Inferior parietal cortex (tissue), 1 donor: ENCODE measurements at regions not wholly inside any gene's neighbourhood (a gene's known extent, or its start where the extent isn't known, plus 50 kb on each side); places are given as distances from the start of the nearest gene placed in this dataset.

Experiments
- DNase-seq: peaks from one replicate; pipeline ENCODE4 v3.0.0-alpha.2; 2016; ENCODE audit errors: extremely low spot score

DNA sequence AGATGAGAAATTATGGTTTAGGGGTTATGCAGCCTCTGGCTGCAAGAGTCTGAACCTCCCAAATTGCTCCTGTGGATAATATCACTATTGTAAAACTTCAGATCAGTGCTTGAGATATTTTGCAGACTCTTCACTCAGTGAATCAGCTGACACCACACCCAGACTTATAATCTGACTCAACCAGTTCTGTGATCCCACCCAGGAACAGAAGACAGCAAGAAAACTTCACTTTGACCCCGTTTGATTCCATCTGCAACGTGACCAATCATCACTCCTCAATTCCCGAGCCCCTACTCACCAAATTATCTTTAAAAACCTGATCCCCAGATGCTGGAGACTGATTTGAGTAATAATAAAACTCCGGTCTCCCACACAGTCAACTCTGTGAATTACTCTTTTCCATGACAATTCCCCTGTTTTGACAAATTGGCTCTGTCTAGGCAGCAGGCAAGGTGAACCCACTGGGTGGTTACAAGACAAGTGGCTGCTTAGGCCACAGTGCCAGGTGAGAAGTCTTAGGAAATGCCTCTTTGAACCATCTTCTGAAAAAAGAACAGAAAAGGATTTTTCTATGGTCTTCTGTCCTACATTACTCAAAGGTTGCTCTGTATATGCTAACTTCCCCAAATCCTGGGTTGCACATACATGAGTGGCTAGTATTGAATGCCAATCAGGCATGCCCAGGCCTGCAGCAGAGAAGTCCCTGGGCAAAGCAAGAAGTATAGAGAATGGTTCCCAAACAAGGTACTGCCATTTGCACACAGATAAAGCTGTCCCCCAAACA lies 588.0 kb downstream of the PRELID2 start:
- DNase-seq: no peak

DNA sequence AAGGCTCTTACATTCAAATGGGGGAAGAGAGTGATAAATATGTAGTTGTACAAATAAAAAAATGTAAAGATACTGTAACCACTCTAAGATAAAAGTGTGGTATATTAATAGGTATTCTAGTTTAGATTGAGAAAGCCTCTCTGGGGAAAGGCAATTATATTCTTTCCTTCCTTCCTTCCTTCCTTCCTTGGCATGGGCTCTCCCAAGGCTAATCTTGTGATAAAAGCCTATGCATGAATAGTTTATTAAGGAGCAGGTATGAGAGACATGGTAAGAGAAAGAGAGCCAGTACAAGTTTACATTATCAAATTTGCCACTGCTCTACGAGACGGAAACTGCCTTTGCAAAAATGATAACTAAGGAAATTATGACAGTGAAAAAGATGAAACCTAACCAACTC lies 588.8 kb downstream of the PRELID2 start:
- DNase-seq: no peak

DNA sequence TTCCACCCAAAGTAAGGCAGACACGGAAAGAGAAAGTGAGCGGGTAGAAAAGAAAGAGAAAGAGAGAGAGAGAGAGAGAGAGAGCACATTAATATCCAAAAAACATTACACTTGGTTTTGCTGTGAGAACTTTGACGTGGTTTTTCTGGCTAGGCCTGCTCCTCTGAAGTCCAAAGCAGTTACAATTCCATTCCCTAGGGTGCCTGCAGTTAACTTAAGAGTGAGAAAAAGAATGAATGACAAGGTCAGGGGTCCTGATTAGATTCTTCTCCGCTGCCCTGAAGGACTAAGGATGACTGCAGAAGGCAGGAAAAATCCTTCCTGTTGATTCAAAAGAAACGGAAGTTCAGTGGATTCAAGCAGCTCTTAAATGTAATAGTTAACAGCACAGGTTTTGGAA lies 589.8 kb downstream of the PRELID2 start:
- no peak for DNase-seq

DNA sequence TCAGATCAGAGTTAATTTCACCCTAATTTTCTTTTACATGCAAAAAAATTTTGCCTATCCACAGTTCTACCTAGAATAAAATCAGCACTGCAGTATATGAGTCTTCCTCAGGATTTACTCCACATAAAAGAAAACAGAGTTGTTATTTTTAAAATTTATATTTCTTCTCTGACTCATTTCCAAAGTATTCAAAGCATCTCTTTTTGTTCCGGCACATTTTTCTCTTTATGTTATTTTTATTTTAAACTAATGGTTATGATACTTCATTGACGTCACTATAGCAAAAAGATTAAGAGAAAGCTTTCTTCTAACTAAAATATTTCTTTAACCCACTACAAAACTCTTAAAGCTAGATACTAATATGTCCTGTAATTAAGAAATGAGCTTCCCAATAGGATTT lies 590.4 kb downstream of the PRELID2 start:
- DNase-seq: no peak

DNA sequence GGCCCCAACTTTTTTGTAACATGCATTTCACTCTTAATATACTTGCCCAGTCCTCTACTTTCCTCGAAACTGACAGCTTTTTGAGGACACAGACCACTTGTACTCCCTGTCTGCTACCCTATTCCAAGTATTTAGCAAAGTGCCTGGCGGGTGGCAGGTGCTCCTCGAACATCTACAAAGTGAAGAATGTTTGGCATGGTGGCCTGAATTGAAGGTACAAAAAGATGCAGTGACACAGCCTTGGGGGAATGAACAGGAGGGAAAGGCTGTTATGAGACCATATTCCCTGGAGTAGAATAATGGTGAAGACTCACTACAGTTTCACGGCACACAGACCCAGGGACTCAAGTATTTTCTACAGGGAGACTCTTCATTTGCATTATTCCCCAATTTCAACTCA lies 590.9 kb downstream of the PRELID2 start:
- DNase-seq: no peak

DNA sequence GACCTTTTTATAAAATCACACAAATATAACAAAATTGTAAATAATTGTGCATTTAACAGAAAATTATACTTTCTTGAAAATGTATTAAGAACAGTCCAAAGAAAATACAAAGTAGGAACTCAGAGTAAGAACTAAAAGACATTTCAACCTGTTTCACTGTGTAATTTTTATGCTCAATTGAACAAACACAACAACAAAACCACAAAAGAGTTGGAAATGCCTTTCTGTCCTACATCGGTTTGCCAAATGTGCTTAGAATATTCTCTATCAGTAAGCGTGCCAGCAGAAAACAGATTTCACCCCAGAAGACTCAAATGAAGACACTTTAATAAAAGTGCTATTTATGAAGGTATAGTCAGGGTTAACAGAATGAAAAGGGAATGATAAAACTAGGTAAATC lies 592.1 kb downstream of the PRELID2 start:
- DNase-seq: no peak

DNA sequence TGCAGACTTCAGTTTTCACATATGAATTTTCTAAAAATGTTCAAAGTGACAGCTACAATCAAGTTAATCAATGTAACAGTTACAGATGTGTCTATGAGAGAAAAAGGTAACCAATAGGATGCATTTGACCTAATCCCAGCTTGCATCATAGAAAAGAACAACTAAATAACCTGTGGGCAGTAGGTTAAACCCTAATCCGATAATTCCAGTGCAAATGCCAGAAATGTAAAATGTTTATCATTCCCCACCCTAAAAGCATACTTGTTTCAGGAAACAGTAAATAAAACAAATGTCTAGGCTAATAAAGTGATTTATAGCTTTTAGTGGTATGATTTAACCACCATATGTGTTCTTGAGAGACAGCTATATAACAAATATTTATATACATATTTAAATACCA lies 592.6 kb downstream of the PRELID2 start:
- DNase-seq: no peak

DNA sequence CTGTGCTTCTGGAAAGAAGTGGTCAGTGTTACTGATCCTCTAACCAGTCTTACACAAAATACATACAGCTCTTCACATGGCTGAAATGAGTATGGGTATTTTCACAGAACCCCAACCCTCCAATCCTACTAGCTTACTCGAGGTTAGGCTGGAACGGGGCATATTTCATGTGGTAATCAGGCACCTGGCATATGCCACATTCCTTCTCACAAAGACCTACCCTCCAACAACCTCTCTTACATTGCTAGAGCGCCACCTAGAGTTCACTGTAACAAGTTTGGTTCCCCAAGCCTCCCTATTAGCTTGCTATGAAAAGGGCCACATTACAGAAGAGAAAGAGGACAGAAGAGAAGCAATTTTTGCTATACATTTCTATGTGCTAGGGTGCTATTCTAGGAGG lies 597.3 kb downstream of the PRELID2 start:
- peak; percentile 25 for DNase-seq

DNA sequence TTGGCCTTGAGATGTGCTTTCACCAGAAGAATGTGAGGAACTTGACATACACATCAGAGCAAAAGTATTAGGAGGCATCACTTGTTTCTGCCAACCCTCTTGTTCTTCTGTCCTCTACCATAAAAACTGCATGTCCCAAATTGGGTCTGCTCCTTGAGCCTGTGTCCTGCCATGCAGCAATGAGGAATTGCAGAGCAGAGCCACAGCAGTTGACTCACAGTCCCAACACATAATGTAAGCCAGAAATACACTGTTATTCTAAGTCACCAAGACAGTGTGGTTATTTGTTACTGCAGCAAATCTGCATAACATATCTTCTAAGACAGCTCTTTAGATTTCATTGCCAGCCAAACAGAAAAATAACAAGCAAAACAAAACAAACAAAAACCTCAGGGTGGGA lies 598.2 kb downstream of the PRELID2 start:
- DNase-seq: no peak

DNA sequence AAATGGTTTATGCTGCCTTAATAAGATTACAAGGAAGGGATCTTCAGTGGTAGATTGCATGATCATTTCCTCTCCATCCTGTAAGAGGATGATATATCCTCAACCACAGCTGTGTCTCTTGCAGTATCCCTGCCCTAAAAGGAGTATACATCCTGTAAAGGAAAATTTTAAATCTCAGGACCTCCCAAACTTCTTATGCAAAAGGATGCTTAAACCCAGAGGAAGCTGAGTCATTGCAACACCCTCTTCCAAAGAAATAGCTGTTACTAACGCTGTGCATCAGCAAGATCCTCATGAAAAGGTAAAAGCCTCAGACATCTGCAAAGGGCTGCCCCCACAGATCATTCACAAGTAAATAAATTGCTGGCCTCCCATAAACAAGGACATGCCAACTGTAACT lies 599.0 kb downstream of the PRELID2 start:
- DNase-seq: peak; percentile 38

DNA sequence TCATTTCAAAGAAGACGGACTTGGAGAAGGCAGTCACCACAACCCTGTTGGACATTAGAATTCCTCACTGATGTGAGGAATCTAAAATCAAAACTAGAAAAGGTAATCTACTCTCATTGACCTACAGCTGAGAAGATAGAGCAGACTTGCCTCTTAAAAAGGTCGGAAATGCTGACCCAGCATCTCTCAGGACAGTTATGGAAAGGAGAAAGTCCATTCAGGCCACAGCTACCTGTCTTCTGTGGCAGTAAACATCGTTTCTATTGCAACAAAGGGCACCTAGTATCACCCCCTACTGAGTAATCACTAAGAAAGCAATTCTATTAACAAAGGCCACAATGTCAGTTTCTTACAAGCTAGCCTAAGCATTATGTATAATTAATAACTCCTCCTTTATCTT lies 601.7 kb downstream of the PRELID2 start:
- DNase-seq: no peak

DNA sequence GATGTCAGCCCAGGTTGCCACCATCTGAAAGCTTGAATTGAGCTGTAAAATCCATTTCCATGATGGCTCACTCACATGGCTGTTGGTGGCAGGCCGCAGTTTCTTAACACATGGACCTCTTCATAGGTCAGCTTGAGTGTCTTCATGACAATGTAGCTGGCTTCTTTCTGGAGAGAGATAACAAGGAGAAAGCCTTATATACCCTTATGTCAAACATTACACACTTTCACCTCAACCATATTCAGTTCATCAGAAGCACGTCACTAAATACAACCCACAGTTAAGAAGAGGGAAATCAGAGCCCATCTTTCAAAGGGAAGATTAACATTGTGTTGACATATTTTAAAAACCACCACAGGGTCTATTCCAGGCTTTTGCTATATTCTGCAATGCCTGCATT lies 604.4 kb downstream of the PRELID2 start:
- DNase-seq: no peak

DNA sequence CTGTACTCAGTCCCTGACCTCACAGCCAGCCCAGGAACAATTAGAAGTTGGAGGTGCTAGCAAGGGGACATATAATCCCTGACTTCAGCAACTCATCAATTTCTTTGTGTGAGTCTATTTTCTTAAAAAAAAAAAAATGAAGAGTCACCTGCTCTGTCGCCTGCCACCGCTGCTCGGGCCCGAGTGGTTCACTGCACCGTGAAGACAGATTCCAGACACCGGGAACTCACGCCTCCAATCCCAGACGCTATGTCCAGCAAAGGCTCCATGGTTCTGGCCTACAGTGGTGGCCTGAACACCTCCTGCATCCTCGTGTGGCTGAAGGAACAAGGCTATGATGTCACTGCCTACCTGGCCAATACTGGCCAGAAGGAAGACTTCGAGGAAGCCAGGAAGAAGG lies 606.6 kb downstream of the PRELID2 start:
- no peak for DNase-seq

DNA sequence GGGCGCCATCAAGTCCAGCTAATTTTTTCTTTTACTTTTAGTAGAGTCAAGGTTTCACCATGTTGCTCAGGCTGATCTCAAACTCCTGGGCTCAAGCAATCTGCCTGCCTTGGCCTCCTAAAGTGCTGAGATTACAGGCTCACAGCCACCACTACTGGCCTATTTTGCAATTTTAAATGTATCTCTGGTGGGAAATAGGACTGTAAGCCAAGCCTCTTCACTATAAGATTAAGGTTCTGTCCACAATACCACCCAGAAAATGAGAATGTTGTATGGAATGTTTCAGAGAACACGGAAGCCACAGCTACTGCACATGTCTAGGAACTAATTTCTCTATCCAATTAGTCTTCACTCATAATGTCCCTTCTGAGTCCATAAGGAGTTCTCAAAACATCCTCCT lies 607.3 kb downstream of the PRELID2 start:
- no peak for DNase-seq

DNA sequence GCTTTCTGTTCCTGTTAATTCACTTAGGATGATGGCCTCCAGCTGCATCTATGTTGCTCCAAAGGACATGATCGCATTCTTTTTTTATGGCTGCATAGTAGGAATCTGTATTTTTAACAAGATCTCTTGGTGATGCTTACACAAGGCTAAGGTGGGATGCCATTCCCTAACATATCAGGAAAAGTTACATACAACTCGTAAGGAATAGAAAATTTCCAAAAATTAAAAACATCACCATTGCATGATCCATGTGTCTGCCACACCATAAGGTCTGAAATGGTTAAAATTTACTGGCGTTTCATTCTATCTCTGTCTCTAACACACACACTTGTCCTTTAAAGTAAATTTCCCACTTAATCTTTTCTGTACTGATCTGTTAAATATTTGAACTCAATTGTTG lies 608.4 kb downstream of the PRELID2 start:
- DNase-seq: no peak

DNA sequence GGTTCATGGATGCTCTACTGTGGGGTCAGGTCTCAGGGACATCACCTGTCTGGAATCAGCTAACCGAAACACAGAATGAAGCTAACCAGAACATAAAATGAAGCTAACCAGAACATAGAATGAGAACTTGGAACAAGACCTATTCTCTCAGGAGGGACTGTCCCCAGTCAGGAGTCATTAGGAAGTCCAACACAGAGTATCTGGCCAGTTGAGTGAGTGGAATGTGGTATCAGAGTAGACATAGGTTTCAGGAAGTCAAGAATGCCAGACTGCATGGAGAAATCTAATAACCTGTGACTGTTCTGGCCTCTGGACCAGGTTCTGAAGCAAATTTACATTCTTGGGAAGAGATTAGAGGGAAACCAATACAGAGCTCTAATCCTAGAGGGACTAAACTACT lies 609.6 kb downstream of the PRELID2 start:
- DNase-seq: no peak

DNA sequence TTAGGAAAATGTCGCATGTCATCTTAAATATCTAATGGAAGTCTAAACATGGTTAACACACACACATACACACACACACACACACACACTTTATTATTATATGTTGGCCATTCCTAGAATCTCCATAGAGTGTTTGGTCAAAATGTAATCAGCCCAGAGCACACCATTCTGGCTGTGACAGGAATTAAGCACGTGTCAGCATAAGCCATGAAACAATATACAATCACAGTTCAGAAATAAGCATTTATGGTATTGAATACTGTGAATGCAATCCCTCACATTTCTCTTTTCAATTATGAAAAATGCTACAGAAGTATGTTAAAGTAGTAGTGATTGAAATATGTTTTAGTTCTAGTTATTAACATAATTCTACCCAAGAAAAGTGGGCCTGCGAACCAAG lies 611.6 kb downstream of the PRELID2 start:
- no peak for DNase-seq

DNA sequence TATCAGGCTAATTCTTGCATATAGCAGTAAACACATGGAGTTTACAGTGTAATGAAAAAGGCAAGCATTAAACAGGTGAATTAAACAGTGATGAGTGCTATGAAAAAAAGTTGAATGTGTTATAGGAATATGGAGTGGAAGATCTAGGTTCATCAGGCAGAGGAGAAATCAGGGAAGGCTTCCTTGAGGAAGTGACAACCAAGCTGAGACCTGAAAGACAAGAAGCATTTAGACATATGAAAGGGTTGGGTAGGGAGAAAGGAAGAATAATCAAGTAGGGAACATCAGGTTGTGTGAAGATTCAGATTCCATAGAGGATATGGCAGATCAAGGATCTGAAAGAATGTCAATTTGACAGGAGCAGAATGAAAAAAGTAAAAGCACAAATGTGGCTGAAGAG lies 612.5 kb downstream of the PRELID2 start:
- DNase-seq: no peak

DNA sequence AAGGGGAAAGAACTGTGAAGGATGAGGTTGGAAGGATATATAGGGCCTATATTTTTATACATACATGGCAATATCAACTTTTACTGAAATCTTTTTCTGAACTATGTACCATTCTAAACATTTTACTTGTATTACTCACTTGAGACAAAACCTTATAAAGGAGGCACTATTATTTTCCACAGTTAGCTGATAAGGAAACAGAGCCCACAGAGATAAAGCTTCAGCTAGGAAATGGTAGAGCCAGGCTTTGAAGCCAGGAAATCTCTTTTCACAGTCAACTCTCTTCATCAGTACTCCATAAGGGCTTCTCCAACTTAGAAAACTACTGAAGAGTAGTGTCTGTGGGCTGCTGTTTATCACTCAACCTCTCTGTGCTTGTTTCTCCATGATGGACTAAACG lies 613.7 kb downstream of the PRELID2 start:
- no peak for DNase-seq

DNA sequence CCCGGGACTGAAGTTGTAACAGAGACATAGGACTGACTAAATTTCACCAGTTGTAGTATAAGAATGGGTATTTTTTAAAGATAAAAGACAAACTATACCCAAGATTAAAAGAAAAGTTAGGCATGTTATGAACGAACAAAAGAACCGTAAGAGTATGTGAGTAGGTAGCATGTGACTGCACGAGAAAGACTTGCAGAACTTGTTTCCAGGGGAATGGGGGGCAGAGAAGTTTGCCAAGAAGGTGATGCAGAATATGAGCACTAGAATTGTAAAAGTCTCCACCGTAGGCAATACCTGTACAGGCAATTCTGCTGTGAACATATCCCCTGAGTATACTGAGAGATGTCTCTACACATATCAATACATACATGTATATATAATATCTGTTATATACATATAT lies 614.7 kb downstream of the PRELID2 start:
- DNase-seq: no peak

DNA sequence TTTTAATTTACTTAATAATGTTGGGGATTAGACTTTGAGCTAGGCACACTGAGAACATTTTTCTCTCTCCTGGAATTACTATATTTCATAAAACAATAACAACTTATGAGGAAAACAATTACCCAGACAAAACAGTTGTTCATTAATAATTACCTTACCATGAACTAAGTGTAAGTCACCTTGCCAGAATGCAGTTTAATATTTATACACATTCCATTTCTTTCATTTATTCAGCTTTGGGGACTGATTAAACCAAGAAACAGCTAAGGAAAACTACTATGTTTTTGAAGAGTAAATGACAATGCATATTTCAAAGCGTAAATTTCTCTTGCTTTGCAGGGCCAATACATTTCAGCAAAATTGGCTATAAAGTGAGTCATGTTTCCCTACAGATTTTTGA lies 616.2 kb downstream of the PRELID2 start:
- no peak for DNase-seq

DNA sequence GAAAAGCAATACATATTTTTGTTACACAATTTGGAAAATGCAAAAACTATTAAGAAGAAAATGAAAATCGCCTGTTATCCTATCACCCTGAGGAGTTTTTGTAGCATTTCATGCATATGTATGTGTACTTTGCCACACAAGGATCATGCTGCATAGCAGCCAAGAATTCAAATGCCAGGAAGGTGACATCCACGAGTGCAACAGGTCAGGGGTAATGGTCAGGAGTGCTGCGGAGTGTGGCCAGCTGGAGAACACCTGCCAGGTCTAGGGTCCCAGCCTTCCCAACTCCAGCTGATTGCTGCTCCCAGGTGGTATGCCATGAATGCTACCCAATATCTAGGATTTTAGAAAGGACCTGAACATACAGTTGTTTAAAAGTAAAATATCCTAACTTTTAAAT lies 617.1 kb downstream of the PRELID2 start:
- DNase-seq: no peak

DNA sequence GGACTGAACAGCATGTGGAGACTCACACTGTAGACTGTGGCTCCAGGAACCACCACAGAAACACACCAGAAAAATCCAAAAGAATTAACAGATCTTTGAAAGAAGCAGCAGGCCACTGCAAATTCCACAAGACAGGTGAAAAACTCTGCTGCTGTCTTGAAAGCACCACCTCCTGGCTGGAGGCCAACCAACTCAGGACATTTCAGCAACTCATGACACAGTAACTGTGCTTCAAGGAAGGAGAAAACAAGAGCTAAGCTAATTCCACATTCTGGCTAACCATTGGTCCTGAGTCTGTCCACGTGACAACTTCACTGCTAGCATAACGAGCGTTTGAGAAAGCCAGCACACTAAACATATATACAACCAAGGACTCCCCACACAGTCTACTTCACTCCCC lies 625.1 kb downstream of the PRELID2 start:
- DNase-seq: no peak

DNA sequence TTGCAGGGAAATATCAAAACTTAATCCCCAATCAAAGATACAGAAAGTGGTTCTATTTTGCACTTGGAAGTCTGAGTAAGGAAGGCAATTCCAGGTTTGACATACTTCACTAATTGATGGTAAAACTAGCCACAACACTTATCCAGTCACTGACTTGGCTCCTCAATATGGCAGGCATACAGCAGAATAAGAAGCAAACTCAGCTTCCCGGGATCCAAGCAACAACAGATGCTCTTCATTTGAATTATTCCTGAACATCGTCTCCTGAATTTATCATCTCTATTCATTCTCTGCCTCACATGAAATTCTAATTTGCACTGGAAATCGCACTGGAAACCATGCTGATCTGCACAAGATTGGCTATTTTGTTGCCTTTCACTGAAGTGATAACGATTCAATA lies 629.6 kb downstream of the PRELID2 start:
- DNase-seq: no peak
